Retina (tissue), 1 donor: ENCODE measurements at regions not wholly inside any gene's neighbourhood (a gene's known extent, or its start where the extent isn't known, plus 50 kb on each side); places are given as distances from the start of the nearest gene placed in this dataset.
A peak's percentile ranks its signal among the peaks of the same experiment; 100 is the strongest.
"Not testable (repeated sequence)": the region's sequence is repeated elsewhere in the genome, so short reads cannot be mapped to it uniquely, and the experiment has no call there.

Experiments
- DNase-seq: peaks from one replicate; pipeline ENCODE4 v3.0.0-alpha.2; 2016

DNA sequence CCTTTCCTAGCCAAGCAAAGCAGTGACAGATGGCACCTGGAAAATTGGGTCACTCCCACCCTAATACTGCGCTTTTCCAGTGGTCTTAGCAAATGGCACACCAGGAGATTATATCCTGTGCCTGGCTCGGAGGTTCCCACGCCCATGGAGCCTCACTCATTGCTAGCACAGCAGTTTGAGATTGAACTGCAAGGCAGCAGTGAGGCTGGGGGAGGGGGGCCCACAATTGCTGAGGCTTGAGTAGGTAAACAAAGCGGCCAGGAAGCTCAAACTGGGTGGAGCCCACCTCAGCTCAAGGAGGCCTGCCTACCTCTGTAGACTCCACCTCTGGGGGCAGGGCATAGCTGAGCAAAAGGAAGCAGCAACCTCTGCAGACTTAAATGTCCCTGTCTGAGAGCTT, 635.0 kb downstream of the C12orf50 start:
- not testable (repeated sequence) for DNase-seq

DNA sequence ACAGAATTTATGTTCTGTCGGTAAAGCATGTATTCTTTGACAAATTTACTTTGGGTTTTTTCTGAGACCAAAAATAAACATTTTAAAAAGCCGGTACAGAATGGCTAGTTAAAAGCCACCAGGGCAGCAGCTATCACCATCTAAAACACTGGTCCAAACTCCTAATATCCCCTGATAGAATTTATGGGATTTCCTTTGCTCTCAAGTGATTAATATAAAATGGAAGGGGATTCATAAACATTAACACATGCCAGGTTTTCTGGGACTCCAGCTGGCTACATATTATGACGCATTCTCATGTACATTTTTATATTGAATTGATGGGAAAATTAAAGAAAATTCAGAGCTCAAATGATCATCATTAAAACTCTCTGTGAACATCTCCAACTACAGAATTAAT, 640.8 kb downstream of the C12orf50 start:
- DNase-seq: no peak

DNA sequence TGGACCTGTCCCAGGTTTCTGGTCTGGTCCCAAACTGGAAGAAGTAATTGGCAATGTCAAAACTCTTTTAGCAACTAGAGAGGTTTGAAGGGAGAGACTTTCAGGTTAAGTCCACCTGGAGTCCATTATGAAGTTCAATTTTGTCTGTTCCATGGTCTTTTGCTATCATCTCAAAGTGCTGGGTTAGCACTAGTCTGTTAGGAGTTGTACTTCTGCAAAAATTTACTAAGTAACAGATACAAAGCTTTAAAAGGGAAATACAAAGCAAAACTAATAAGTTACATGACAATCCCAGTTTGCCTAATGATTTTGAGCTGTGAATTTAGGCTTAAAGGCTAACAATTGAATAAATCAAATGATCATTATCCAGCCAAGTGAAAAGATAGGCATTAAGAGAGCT, 643.9 kb downstream of the C12orf50 start:
- DNase-seq: no peak

DNA sequence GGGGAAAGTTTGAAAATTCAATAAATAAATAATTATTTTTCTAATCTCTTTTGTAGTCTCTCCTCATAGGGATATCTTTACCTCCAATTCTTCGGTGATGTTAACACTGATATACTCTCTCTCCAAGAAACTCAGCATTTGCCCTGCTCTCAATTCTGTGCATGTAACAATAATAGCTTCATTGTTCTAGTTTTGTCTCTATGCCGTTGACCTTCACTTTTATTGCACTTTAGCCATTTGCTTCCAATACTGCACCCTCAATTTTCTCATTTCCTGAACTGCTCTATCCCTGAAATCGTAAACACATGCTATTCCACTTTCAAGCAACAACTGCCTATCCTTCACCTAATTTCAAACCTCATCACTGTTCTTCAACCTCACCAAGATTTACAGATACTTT, 645.0 kb downstream of the C12orf50 start:
- no peak for DNase-seq

DNA sequence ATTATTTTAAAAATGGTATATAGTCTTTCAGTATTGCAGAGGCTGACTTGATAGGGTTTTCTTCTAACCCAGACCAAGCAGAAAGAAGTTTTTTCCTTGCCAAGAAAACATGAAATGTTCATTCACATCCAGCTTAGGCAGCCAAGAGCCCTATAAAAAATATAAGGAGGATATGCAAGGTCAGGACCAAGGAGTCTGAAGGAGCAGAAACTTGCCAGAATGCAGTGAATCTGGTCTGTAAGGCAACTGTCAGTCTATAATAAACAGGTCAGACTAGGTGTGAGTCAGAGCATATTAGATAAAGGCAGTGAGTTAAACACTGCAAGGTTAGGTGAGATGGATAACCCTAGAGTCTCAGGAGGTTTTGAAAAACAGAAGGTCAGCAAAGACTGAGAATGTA, 645.5 kb downstream of the C12orf50 start:
- DNase-seq: no peak

DNA sequence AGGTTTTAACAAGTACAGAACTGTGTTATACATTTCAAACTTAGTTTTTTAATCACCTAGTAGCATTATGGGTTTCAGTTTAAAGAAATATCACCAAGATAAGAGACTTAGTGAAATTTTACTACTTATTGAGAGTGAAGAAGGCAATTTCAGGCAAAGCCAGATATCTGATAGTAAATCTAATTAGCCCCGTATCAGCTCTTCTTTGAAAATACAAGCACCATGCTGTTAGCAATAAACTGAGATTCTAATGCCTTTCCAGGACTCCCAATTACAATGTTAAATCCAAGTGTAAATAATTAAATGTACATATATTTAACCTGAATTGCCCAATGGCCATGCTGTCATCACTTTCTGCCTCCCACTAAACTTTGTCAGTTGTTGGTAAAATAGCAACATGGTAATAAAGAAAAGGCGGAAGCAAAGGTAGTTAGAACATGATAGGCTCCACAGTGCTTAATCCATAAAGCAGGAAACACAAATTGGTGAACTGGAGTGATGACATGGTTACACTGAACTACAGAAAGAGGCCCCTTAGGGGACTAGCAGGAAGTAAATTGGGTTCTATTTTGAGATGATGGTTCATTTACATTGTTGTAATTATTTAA, 646.1 kb downstream of the C12orf50 start:
- DNase-seq: no peak

DNA sequence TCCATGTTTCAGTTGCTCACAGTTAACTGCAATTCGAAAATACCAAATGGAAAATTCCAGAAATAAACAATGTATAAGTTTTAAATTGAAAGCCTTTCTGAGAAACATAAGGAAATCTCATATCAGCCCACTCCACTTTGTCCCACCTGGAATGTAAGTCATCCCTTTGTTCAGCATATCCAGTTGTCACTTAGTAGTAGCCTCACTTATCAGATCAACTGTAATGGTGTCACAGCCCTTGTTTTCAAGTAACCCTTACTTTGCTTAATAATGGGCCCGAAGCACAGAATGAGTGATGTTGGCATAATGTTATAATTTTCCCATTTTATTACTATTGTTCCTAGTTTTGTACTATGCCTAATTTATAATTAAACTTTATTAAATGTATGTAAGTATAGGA, 646.8 kb downstream of the C12orf50 start:
- peak; percentile 5 for DNase-seq

DNA sequence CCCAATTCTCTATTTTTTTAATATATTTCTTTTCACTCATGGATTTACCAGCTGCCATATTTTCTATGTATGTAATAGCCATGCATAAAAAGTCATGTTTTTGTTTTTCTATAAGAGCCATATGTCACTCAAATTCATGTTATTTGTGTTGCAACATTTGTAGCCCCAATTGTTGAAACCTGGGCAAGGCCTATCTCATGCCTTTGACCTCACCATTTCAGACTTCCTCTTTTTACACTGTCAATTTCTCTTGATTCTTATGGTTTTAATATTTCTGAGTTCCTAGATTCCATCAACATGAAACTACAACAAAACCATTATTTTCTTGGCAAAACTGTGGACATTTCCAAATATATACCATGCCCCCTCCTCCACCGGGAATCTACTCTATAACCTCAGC, 647.5 kb downstream of the C12orf50 start:
- no peak for DNase-seq

DNA sequence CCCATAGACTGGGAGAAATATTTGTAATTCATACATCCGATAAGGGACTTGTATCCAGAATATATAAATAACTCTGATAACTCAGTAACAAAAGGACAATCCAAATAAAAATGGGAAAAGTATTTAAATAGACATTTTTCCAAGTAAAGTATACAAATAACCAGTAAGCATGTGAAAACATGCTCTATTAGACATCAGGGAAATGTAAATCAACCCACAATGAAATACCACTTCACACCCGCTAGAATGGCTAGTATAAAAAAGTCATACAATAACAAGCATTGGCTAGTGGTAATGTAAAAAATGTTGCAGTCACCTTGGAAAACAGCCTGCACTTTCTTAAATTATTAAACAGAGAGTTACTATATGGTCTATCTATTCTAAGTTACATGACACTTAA, 650.7 kb downstream of the C12orf50 start:
- no peak for DNase-seq

DNA sequence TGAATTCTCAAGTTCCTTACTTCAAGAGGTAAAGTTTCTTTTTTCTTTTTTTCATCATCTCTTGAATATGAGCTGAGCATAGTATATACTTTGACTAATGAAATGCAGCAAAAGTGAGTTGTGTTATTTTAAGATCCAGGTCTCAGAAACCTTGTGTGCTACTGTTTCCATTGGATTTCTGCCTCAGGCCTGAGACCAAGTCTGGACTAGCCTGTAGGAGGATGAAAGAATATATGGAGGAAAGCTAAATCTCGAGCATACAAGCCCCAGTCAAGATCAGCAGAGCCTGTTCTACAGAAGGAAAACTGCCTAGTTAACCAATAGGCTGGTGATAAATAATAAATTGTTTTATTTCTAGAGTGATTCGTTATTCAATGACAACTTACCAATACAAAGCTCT, 652.5 kb downstream of the C12orf50 start:
- DNase-seq: no peak

DNA sequence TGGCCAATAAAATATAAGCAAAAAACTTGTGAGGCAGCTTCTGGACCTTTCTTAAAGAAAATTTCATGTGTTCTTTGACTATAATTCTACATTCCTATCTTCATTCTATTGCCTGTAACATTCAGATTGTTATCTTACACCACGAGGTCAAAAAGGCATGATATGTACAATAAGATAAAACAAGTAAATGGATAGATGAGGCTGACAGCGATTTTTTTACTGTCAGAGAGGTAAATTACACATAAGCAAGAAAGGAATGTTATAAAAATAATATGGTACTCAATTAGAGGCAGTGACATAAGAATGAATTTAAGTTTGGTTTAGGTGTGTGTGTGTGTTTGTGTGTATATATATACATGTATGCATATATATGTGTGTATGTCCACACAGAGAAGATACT, 660.0 kb downstream of the C12orf50 start:
- DNase-seq: no peak

DNA sequence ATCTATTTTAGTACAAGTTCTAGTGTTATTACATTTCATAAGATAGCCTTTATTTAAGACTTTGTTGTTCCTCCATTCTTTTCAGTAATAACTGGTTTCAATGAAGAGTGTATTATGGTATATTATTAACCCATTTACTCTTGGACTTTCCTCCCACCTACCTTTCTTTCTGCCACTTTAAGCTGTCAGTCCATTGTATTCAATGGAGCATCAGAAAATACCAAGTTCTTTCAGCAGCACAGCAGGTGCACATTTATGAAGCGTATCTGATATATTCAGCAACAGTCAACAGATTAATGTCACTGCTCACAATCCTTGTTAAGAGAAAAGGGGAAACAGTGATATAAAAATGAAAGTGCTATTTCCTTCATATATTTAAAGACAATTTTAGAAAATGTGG, 660.9 kb downstream of the C12orf50 start:
- peak; percentile 28 for DNase-seq

DNA sequence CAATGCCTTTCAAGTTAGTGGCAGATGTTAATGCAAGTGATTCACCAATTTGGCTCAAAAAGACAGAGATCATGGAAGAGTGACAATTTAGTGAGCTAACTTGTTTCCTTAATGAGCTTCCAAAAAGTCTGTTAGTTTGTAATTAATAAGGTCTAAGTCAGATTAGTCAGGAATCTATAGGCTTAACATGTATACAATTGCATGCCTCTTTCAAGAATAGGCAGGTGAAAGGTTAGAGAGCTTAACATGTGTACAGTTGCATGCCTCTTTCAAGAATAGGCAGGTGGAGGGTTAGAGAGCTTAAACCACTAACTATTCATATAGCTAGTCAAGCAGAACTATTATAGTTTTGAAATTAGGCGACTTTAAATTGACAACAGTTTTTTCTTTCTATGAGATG, 663.8 kb downstream of the C12orf50 start:
- DNase-seq: no peak

DNA sequence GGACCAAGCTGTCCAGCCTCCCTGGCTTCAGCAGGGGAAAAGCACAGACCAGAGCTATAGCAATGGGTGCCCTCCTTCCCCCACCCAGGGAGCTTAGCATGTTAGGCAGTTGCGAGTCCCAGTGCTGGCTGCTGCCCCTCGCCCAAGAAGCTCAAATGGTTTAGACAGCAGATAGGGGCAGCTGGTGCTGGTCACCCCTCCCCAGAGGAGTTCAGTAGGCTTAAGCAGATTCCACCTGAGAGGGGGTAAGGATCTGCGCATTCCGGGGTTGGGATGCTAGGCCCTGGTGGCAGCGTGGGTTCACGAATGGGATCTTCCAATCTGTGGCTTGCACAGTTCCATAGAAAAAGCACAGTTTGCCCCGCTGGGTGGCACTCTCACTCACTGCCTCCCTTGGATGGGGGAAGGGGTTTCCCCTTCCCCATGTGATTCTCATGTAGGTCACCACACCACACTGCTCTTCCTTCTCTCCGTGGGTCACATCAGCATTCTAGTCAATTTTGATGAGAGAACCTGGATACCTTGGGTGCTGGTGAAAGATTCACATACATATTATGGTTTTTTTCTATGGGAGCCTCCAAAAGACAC, 665.6 kb downstream of the C12orf50 start:
- no peak for DNase-seq

DNA sequence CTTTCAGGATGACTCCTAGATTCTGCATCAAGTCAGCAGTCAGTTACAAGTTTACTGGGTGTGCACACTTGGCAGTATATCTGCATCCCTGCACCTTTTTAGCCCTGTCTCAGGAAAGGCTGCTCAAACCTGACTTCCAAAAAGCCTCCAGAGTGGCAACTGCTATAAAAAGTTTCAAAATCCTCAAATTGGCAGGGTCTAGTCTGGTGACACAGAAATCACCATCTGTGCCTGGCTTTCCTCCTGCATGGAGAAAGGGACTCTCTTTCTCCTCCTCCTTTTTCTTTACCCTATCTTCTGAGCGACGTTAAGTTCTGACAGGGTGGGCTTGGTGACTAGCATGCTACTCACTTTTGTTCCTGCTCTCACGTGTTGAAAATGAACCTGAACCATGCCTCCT, 679.5 kb downstream of the C12orf50 start:
- no peak for DNase-seq

DNA sequence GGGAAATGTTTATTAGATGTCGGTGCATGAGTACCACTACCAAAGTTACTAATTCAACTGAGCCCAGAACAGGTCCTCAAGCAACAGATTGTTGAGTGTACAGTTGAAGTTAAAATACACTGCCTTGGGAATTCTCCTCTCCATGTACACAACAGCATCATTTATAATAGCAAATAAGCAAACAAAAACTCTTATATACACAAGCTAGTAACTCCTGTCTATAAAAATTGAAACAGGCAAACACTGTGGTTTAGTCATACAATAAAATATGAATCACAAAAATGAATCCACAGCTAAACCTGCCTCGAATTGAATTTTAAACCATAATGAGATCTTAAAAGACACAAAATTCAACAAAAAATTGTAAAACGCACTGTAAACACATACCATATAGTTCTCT, 681.1 kb downstream of the C12orf50 start:
- DNase-seq: no peak

DNA sequence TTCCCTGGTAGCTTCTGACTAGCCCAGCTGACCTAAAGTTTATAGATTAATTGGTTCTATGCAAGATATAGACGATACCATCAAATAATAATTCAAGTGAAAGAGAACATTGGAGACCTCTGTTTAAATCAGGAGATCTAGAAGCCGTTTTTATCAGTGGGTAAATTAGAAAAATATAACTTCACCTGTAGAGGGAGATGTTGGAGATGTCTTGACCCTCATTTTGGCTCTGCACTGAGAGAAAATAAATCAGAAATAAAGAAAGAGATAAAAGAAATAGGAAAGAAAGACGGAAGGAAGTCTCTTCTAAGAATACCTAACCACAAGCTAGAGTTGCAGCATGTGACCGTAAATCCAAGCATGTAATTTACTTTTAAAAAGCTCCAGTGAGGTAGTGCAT, 684.5 kb downstream of the C12orf50 start:
- DNase-seq: no peak

DNA sequence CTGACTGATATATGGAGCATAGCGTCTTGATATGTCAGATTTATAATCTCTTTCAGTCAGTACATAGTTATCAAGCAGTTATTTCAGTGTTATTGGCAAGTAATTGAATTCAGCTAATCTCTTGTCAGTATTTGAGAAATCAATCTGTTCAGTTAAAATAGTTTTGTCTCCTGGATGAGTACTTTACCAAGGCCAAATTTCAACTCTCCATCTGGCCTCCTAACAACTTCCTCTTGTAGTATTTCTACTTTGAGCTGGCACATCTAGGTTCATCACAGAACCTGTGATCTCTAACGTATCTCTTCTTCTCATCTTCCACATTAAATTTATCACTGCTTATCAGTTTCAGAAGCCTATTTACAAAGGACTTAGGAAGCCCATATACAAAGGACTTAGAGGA, 690.5 kb downstream of the C12orf50 start:
- no peak for DNase-seq

DNA sequence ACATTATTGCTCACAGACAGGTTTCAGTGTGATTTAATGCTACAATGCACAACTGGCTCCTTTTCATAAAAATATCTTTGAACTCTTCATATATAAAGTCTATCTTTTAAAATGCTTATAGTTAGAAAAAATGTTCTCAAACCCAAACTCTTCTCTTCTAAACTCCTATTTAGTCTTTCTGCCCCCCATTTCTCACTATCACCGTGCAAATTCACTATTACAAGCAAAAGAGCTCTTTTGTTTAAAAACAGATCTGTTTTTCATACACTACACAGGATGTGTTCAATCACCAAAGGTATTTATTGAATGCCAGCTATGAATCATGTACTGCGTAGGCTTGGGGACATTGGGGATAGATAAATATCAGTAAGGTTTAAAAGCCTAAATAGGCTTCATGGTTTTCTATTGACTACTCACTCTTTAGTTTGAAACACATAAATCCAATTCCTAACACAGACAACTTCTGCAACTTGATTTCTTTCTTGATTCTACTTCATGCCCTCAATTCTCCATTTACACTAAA, 692.3 kb downstream of the C12orf50 start:
- no peak for DNase-seq

DNA sequence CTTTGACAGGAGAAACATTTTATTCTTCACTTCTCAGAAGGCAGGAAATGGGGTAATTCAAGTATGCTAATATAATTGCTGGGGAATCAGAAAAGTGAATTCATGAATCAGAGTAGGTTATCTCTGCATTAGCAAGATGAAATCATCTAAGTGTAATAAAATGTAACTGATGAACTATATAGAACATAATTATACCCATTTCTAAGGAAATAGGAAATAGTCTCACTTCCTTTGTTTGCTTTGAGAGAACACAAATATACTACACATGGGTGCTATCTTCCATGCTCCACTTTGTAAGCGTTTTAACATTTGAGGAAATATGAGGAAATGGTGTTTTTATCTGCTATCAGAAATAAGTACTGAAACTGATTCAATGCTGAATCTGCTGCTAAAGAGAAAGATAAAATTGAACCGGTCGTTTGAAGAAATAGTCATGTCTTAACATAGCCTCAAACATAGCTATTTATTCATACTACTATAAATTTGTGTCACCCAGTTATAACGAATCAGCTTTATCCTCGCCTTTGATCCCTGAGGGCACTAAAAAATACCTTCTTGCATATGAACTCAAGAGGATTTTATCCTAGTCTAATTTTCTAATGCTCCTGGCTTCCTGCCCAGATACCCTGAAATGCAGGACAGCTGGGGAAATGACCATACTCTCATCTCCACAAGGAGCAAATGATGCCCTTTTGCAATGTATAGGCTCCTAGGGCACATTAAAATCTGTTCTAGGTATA, 696.0 kb downstream of the C12orf50 start:
- no peak for DNase-seq

DNA sequence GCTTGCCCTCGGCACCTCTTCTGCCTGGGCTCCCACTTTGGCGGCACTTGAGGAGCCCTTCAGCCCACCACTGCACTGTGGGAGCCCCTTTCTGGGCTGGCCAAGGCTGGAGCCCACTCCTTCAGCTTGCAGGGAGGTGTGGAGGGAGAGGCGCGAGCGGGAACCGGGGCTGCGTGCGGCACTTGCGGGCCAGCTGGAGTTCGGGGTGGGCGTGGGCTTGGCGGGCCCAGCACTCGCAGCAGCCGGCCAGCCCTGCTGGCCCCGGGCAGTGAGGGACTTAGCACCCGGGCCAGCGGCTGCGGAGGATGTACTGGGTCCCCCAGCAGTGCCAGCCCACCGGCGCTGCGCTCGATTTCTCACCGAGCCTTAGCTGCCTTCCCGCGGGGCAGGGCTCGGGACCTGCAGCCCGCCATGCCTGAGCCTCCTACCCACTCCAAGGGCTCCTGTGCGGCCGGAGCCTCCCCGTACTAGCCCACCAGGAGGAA, 699.1 kb downstream of the C12orf50 start:
- DNase-seq: not testable (repeated sequence)

DNA sequence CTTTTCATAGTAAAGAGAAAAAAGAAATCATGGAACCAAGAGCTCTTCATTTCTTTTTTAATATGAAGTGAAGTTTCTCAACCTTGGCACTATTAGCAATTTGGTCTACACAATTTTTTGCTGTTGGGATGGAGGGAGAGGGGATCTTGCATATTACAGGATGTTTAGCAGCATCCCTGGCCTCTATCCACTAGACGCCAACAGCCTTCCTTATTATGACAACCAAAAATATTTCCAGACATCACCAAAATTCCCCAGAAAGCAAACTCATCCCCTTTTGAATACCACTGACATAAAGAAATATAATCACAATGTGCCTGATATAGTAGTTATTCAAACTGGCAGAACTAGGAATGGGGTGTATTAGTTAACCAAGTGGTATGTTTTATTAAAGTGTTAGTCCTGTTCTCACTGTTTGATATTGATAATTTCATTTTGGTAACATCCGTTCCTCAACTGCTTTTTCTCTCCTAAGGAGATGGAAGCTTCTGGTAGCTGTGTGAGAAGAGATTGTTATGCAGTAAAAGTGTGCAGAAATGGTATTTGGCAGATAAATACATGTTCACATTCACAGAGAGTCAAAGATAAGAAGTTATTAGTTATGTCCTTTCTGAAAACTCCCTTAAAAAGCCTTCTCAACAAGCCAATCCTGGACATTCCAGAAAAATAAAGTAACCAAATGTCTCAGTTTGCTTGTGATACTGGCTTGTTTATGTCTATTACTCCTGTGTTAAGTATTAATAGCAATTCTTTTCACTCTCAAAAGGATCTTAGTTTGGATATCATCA, 699.9 kb downstream of the C12orf50 start:
- DNase-seq: no peak

DNA sequence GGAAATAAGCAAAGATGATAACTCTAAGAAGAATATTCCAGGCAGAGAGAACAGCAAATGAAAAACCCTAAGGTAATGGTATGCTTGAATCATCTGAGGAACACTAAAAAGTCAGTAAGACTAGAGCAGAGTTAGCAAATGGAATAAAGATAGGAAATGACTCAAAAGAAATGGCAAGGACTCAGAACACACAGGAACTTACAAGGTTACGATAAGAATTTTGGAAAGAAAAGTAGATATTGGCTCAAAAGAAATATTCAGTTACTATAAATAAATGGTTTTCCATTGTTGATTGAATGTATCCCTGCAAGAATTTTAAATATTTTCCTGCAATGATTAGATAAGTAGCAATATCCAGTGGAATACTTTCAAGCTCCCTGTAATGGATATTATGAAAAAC, 705.8 kb downstream of the C12orf50 start:
- no peak for DNase-seq
